ELR (cell line): ENCODE measurements at regions not wholly inside any gene's neighbourhood (a gene's known extent, or its start where the extent isn't known, plus 50 kb on each side); places are given as distances from the start of the nearest gene placed in this dataset.

Source experiments
- DNase-seq: peaks from one replicate; pipeline ENCODE4 v3.0.0-alpha.2; 2015; ENCODE audit warnings: low read depth

DNA sequence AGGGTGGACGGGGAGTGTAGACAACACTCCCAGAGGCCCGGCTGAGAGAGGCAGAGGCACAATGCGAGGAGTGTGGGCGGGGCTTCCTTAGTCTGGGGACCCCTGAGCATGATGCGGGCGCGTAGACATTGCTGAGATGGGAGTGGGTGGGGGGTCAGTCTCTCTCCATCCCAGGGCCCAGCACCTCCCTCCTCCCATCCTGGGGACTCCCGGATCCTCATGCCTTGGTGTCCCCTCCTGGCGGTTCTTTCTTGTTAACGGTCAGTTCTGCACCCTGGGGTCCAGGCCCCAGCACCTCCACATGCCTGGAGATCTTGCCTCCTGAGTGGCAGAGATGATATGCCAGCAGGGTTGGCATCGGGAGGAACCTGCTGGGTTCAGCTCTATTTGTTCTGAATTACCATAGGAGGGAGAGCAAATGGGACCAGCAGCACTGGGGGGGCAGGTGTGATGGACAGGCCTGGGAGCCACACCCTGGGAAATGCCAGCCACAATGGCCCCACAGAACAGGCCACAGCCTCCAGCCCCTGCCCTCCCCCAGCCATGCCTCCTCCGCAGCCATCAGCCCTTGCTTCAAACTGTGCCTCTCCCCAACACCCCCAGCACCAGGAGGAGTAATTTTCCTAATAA lies 55.7 kb downstream of the RTL6 start:
- DNase-seq = no peak

DNA sequence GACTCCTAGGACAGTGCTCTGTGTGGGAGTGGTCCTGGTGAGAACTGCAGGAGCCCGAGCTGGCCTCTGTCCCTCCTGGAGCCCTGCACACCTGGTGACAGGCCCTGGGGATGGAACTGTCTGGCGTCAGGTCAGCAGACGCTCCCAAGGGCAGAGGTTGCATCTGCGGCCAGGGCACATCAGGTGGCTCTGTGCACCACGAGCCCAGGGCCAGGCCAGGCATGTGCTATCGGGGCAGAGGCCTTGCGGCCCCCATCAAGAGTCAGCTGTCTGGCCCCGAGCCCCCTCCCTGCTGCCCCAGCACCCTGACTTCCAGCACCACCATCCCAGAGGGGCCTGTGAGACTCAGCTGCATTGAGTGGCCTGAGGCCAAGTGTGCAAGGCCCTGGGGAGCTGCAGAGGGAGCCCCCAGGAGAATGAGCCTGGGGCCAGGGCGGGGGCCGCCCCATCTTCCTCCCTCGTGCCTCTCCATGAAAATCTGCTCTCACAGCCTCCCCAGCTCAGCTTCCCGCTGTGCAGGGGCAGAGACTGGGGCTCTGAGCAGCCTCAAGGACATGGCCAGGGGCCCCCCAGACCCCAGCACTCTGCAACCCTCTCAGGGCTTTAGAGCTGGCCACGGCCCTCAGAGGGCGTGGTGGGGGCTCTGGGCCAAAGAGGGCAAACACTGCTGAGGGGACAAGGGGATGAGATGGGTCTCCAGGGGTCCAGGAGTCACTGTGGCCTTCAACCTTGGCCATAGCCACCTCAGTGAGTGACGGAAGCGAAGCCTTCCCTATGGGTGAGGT lies 56.4 kb downstream of the RTL6 start:
- DNase-seq = no peak

DNA sequence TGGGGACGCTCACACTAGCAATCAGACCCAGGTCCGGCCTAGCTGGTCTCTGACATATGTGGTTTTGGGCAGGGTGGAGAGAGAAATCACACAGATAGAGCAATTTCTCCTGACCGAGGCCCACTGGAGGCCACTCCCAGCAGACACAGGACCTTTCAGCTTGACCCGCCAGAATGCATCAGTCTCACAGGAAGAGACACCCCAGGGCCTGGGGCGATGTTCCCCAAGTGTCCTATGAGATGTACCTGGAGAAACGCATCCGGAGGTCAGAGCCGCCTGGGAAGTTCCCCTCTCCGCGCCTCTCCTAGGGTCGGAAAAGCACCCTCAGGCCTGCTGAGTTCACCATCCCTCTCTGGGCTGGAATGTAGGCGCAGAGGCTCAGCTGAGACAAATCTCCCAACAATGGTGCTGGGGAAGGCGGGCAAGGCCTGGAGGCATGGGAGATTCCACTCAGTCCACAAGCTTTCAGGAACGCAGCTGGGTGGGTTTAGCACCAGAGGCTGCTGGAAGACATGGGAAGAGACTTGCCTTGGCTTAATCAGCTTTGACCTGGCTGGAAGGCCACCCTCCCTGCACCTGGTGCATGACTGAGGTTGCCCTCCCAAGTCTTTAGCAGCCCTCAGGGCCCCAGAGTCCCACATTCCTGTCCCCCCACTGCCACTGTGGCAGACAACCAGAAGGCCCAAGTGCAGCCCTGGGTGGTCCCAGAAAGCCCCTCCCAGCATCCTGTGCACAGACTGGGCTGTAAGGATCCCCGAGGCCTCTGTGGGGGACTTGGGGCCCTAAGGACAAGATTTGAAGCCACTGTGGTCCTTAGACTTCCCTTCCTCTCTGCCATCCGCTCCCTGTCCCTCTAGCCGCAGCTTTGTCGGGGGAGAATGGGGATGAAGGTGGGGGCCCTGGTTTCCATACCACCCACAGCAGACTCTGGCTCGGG lies 57.5 kb downstream of the RTL6 start:
- DNase-seq = no peak

DNA sequence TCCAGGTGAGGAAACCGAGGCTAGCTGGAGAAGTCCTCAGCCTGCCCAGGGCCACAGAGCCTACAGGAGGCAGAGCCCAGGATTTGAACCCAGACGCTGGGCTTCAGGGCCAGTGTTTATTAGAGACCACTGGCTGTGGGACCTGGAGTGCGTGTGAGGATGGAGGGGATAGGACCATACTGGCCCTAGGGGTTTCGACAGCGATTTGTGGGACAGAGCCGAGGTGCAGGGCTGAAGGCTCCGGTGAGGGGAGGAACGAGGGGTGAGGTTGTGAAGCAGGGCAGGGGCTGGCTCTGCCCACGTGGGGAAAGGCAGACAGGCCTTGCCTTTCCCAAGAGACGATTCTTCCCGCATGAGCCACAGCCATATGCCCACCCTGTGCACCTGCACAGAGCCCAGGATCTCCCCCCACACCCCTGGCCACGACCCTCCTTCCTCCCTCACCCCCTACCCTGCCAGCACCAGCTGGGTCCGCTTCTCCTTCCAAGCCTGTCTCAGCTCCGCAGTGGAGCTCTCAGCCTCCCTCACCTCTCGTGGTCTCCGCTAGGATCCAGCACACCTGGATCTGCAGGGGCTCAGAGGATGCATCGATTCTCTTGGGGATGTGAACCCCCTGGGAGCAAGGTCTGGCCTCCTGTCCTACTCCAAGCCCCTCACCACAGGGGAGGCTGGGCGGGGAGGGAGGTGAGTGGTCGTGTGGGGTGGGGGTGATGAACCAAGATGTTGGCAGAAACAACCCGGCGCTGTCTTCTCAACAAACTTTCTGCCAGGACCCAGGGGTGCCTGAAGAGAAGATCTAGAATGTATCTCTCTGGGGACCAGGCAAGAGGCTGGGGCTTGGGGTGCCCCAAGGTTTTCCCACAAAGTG lies 58.4 kb downstream of the RTL6 start:
- no peak for DNase-seq

DNA sequence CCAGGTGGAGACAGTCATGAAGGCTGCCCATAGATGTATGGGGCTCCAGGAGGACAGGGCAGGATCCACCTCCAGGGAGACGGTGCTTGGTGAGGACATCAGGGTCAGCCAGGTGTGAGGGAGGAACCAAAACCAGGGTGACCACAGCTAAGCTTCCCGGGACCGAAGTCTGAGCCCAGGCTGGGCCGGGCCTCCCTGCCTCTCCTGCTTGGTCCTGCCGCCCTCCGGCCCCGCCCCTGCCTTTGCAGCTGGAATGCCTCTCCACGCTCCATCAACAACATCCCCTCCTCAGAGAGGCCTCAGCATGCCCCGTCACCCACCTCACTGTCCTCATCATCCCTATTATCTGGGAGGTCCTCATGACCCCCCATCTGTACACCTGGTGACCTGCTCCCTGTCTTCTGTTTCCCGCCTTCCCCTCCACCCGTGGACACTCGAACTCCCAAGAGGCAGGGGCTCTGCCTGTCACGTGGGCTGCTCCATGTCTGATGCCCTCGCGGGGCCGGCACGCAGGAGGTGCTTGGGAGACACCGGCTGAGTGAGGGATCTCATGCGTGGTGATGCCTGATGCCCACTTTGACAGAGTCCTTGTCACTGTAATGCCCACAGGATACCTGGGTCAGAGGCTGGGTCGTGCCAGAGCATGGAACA lies 59.4 kb downstream of the RTL6 start:
- DNase-seq = no peak

DNA sequence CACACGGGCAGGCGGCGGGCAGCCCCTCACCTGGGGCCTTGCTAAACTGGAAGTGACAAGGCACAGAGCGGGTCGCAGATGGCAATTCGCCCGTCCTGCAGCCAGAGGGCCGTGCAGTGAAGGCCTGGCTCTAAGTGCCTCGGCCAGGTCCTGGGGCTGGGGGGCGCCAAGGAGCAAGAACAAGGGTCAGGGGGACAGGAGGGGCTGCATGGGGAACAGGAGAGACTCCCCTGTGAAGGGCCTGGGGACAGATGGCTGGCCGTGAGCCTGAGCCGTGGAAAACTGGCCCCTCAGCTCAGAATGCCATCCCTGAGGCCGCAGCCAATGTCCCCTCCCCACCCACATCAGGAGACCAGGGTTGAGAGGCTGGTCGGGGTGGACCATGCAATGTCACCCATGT lies 60.0 kb downstream of the RTL6 start:
- no peak for DNase-seq

DNA sequence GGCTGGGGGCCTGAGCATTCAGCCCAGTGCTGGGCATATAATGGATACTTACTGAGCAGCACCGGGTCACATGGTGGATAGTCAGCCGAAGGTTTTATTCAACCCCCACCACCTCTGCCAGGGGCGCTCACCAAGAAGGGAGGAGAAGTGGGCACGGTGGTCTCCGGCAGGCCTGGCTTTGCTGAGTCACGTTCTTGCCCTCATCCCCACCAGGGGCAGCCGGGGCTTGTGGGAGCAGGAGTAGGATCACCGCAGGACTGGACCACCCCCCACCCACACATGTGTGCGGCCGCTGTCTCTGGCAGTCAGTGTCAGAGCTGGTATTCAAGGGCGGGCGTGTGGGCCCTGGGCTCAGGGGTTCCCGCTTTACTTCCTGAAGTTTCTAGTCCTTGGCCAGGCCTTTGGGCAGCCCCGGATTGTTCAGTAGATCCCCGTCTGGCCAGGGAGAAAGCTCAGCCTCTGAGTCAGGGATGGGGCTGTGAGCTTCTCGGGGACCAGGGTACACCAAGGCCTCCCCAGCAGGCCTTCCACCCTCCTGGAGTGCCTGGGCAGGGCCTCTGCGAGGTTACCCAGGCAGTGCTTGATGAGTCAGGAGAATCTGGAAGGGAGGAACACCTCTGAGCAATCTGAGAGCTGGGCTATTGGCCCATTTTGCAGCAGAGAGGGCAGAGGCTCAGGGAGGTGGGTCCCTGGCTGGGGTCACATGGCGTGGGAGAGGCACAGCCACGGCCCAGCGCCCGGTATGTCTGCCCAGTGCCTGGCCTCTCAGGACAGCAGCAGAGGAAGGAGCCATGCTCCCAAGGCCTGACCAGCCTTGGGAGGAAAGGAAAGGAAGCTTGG lies 60.6 kb downstream of the RTL6 start:
- peak; percentile 5 for DNase-seq

DNA sequence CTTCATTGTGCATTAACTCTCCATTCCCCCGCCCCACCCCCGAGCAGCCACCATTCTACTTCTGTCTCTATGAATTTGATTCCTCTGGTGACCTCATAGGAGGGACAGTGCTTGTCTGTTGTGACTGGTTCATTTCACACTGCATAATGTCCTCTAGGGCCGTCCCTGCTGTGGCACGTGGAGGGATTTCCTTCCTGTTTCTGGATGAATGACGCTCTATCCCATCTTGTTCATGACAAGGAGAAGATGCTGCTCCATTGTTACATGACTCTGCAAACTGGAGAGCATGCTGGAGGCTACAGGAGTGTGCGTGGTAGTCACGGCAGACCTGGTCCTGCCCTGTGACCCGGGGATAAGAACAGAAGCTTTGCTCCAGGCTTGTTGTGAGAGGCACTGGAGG lies 61.3 kb downstream of the RTL6 start:
- DNase-seq = no peak

DNA sequence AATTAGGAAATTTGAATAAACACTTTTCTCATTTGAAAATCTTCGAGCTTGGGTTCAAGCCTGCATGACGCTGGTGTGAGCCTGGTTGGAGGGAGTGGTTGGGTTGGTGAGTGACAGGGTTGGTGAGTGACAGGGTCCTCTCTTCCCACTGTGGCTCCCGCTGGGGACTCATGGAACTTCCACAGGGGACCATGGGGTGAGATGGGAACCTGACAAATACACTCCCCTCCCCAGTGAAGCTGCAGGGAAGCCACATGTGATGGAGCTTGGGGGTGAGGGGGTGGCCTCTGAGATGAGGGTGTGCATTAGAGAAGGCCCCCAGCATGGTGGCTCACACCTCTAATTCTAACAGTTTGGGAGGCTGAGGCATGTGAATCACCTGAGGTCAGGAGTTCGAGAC lies 66.8 kb downstream of the RTL6 start:
- no peak for DNase-seq

DNA sequence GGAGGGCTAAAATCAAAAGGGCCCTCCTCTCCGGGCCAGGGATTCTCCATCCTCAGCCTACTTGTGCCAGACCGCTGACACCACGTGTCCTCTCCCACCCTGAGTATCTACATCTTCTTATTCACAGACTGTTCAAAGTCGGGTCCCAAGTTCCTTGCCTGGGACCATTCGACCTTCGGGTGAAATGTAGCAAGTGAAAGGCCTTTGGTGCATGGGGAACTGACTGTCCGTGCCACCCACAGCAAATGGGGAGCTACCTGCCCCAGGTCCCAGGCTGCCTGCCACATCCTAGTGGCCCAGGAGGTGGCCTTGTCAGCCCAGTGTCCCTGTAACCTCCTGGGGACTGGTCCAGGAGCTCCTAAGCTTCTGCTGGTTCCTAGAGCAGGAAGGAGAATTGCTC lies 67.3 kb downstream of the RTL6 start:
- DNase-seq = no peak

DNA sequence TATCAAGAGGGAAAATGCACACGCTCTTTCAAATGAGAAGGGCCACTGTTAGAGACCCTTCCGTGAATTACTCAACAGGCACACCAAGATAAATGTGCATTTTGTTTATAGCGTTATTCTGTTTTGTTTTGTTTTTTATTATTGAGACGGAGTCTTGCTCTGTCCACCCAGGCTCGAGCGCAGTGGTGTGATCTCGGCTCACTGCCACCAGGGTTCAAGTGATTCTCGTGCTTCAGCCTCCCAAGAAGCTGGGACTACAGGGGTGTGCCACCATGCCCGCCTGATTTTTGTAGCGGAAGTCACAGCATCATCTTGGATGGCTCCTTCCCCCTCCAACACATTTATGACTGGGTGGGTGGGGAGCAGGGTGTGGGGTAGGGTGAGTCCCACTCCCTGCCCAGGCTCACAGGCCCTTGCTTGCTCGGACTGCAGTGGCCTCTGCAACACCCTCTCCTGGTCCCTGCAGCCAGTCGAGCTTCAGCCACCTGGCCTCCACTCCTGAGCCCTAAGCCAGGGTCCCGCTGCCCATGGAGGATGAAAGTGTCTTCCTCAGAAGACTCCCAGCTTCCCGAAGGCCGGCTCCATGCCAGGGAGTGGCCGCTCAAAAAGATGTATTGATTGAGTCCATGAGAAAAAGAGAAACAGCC lies 68.0 kb downstream of the RTL6 start:
- DNase-seq = no peak

DNA sequence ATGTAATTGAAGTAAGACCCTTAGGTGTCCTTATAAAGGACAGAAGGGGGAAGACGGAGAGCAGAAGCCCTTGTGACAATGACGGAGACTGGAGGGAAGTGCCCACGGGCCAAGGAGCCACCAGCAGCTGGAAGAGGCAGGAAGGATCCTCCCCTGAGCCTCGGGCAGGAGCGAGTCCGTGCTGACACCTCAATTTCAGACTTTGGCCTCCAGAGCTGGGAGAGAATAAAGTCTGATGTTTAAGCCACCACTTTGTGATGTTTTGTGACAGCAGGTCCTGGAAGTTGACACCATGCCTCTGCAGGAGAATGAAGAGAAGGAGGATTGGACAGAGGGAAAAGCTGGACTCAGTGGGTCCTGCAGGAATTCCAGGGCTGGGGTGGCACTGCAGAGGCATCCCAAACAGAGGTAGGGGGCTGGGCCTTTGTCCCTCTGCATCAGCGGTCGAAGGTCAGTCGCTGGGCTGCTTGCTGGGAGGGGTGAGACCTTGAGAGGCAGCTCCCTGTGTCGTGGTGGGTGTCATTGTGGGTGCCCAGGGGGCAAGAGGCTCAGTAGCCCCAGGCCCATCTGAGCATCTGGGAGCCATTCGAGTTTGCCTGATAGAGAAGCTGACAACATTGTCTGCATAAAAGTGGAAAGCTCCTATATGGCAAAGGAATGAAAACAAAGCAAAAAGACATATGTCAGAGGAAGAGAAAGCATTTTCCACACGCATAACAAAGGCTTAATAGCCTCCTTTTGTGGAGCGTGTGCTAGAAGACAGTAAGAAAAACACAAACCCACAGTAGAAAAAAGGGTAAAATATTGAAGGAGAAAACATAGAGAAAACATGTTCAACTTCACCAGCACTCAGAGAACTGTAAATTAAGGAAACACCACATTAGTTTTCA lies 68.8 kb downstream of the RTL6 start:
- no peak for DNase-seq

DNA sequence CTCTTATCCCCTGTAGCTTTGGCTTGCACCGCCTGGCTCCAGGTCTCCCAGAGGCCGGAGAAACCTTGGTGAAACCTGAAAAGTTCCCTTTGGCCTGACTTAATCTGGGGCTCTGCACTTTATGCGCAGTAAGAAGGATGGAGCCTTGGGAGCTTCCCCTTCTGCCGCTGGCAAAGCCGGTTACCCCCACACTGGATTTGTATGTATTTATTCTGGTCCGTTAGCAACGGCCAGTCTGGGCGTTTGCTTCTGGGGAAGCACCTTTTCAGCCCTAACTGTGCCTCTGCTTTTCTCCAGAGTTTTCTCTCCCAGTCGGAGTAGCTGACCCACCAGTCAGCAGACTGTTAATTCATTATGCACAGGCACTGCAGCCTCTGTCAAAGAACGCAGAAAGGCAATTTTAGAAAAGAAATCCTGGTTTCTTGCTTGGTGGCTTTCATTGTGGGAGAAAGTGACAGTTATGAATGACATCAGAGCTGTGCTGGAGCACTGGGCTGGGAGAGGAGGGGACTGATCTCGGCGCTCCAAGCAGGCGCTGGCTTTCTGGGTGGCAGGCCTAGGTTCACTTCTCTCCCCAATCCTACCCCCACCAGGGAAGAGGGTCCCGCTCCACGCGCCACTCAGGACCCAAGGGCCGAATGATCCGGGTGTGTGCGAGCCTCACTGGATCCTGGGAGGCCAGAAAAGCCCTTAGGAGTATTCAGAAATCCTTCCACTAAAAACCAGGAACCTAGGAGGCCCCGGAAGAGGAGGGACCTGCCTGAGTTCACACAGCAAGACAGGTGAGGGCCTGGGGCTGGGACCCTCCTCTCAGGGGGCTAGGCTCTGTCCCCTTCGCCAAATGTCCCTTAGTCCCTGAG lies 70.2 kb downstream of the RTL6 start:
- no peak for DNase-seq

DNA sequence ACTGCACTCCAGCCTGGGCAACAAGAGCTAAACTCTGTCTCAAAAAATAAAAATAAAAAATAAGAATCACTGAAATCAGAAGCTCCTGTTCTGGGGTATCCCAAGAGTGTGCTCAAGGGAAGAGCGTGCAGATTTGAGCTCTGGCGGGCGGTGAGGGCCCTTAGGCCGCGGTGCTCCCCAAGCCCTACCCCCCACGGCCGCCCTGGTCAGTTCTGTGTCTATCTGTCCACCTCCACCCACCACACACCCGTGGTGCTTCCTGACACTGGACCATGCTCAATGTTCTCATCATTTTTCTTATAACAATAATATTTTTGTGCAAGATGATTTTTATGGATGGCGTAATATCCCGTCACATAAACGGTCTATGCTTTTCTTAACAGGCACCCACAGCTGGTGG lies 71.1 kb downstream of the RTL6 start:
- no peak for DNase-seq

DNA sequence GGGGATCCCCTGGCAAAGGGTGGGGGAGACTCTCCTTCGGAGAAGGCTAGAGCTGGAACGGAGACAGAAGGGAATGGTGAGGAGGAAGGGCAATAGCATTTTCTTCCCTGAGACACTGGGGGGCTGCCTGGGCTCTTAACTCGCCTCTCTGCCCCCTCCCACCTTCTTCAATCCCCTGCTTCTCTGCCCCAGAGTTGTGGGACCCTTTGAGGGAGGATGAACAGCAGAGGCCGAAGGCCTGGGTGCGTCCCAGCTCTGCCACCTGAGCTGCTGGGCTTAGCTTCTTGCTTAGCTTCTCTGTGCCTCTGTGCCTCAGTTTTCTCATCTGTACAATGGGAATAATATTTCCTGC lies 72.4 kb downstream of the RTL6 start:
- DNase-seq = no peak

DNA sequence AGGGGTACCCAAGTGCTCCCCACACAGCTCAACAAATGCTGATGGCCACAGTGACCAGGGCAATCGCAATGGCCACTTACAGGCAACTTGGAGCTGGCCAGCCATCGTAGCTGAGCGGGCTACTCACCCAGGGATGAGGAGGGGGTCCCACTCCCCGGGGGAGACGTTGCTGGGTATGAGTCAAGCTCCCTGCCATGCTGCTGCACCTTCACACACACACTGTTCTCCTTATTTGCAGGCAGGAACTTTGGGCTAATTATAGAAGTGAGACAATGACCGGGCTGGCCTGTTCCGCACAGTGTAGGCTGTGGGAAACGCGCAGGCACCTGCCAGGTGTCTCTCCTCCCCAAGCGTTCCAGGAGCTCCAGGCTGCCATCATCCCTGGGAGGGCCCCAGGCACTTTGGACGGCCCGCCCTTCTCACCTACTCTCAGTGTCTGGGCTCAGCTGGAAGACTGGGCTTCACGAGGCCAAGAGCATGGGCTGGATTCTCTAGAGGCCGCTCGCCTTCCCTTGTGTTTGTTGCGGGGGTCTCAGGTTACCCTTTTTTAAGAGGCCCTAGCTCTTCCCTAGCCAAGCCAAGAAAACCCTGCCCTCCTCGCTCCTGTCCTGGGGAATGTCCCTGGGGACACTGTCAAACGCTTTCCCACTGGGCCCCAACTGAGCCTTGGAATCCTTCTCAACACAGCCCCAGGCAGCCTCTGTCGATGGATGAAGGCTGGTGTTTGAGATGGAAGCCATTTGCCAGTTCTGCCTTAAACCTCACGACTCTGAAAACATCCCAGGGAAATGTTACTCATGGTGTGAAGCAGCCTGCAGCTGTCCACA lies 73.0 kb downstream of the RTL6 start:
- no peak for DNase-seq

DNA sequence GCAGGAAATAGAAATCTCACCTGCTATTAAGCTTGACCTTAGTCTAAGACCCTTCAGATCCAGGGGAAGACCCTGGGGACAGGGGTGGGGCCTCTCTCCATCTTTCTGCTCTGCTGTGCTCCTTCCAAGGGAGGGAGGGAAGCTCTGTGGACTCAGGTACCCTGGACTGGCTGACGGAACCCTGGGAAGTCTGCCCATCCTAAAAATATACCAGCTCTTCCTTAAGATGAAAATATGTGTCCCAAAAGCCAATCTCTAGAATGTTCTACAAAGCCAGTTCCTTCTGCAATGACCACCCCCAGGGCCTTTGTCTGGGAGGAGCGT lies 73.7 kb downstream of the RTL6 start:
- DNase-seq = no peak
